ENCODE measurements at regions not wholly inside any gene's neighbourhood (a gene's known extent, or its start where the extent isn't known, plus 50 kb on each side); places are given as distances from the start of the nearest gene placed in this dataset.

DNA sequence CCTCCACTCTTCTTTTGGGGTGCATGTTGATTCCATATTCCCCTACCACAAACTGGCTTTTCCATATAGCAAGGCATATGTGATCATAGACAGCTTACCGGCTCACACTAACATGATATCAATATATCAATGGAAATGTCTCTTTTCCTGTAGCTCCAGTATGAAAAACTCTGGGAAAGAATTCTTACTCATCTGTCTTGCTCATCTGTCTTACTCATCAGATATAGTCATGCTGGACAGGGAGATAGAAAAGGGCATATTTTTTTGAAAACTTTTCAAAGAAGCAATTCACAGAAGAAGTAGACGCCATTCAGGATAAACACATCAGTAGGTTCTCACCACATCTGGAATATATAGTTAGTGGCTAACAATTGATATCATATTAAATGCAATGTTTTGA lies 794.7 kb downstream of the RAB28 start:
- TF ChIP-seq, protein P1, sequence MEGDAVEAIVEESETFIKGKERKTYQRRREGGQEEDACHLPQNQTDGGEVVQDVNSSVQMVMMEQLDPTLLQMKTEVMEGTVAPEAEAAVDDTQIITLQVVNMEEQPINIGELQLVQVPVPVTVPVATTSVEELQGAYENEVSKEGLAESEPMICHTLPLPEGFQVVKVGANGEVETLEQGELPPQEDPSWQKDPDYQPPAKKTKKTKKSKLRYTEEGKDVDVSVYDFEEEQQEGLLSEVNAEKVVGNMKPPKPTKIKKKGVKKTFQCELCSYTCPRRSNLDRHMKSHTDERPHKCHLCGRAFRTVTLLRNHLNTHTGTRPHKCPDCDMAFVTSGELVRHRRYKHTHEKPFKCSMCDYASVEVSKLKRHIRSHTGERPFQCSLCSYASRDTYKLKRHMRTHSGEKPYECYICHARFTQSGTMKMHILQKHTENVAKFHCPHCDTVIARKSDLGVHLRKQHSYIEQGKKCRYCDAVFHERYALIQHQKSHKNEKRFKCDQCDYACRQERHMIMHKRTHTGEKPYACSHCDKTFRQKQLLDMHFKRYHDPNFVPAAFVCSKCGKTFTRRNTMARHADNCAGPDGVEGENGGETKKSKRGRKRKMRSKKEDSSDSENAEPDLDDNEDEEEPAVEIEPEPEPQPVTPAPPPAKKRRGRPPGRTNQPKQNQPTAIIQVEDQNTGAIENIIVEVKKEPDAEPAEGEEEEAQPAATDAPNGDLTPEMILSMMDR (IDR thresholded peaks at IDR 0.05), result no peak
- TF ChIP-seq EP300 (IDR thresholded peaks at IDR 0.05), result no peak
- no peak for TF ChIP-seq POLR2A (IDR thresholded peaks at IDR 0.05)
